ENCODE measurements at regions not wholly inside any gene's neighbourhood (a gene's known extent, or its start where the extent isn't known, plus 50 kb on each side); places are given as distances from the start of the nearest gene placed in this dataset.

GRCh38 chr3:193989186-193989585 is 146.8 kb upstream of the HES1 start:
- DNase-seq (ENCODE audit: low spot score) = no peak

GRCh38 chr3:193991666-193992424 is 144.1 kb upstream of the HES1 start:
- DNase-seq (ENCODE audit: low spot score) = no peak

DNA sequence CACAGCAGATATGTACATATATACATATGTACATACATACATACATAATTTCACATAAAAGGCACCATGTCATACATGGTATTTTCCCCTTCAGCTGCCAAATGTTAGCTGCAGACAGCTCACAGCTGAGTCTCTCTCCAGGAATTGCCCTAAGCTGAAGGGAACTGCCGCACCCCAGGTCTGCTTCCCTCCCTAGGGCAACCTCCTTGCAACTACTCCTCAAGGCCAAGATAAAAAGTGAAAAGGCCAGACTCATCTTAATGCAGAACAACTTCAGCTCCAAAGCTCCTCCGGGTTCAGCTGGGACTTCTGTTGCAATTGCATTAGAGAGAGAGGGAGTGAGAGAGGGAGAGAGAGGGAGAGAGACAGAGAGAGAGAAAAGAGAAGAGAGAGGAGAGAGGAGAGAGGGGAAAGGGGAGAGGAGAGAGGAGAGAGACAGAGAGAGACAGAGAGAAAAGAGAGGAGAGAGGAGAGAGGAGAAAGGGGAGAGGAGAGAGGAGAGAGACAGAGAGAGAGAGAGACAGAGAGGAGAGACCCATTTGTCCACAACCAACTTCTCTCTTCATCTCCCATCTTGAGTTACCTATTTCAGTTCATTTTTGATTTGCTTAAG is 143.4 kb upstream of the HES1 start:
- DNase-seq (ENCODE audit: low spot score) = no peak

GRCh38 chr3:193996221-193996620 is 139.7 kb upstream of the HES1 start:
- no peak for DNase-seq (ENCODE audit: low spot score)

- no peak for DNase-seq (ENCODE audit: low spot score)
These were observed 139.3 kb upstream of the HES1 start for GRCh38 chr3:193996641-193997089.

GRCh38 chr3:193997228-193998122 is 138.5 kb upstream of the HES1 start:
- no peak for DNase-seq (ENCODE audit: low spot score)

- no peak for DNase-seq (ENCODE audit: low spot score)
These were observed 137.9 kb upstream of the HES1 start for GRCh38 chr3:193998123-193998448.

- no peak for DNase-seq (ENCODE audit: low spot score)
These were observed 137.2 kb upstream of the HES1 start for GRCh38 chr3:193998628-193999195.

GRCh38 chr3:194000100-194000499 is 135.8 kb upstream of the HES1 start:
- DNase-seq (ENCODE audit: low spot score) = no peak

GRCh38 chr3:194000712-194001111 is 135.2 kb upstream of the HES1 start:
- DNase-seq (ENCODE audit: low spot score) = no peak

- DNase-seq (ENCODE audit: low spot score) = no peak
These were observed 134.1 kb upstream of the HES1 start for GRCh38 chr3:194001728-194002459.

DNA sequence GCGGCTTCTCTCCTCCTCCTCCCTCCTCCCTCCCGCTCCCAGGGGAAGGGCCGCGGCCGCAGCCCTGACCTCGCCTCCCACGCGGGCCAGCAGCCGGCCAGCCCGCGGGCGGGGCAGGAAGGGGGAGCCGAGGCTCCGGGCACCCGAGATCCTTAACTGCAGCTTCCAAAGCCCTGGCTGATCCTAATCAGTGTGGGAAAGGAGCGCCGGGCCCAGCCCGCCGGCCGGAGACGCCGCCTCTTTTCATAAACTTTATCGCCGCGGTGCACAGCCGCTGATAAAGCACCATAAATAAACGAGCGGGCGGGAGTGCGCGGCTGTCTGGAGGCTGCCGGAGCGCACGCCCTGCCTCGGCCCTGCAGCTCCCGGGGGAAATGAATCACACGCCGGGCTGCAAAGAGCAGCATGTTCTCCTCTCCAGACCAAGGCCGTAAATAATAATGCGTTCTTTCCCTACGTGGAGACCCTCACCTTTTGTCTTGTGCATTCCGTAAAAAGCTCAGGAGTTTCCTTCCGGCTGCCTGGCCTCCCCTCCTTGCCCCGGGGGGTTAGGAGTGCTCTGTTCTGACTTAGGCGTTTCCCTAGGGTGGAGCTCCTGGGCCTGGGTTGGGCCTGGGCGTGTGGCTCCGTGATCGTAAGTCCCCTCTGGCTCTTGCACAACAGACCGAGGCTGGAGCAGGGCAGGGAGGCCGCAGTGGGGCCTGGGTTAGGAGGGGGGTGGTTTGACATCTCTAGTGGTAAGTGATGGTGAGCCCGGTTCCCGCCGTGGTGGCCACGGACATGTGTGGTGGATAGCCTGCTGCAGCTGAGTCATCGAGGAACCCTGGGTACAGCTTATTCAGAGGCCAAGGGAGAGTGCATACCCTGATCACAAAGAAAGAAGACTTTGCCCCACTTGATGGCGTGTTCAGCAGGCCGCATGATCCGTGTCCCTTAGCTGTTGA is 132.6 kb upstream of the HES1 start:
- DNase-seq (ENCODE audit: low spot score) = peak; percentile 51

- no peak for DNase-seq (ENCODE audit: low spot score)
These were observed 129.9 kb upstream of the HES1 start for GRCh38 chr3:194005930-194006501.

DNA sequence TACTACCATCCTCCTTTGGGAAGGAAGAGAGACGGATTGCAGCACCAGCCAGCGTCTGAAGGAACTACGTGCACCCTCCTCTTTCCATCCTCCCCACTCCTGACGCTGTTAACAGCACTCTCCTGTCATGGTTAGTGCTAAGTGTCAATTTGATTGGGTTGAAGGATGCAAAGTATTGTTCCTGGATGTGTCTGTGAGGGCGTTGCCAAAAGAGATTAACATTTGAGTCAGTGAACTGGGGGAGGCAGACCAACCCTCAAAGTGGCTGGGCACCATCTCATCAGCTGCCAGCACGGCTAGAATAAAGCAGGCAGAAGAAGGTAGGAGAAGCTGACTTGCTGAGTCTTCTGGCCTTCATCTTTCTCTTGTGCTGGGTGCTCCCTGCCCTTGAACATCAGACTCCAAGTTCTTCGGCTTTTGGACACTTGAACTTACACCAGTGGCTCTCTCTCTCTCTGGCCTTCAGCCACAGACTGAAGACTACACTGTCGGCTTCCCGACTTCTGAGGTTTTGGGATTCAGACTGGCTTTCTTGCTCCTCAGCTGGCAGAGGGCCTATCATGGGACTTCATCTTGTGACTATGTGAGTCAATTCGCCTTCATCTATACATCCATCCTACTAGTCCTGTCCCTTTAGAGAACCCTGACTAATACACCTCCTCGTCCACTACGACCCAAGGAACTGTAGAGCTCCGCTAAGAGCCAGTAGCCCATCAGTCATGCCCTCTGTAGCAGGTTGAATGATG is 128.2 kb upstream of the HES1 start:
- DNase-seq (ENCODE audit: low spot score) = no peak

- no peak for DNase-seq (ENCODE audit: low spot score)
These were observed 126.9 kb upstream of the HES1 start for GRCh38 chr3:194009019-194009418.

DNA sequence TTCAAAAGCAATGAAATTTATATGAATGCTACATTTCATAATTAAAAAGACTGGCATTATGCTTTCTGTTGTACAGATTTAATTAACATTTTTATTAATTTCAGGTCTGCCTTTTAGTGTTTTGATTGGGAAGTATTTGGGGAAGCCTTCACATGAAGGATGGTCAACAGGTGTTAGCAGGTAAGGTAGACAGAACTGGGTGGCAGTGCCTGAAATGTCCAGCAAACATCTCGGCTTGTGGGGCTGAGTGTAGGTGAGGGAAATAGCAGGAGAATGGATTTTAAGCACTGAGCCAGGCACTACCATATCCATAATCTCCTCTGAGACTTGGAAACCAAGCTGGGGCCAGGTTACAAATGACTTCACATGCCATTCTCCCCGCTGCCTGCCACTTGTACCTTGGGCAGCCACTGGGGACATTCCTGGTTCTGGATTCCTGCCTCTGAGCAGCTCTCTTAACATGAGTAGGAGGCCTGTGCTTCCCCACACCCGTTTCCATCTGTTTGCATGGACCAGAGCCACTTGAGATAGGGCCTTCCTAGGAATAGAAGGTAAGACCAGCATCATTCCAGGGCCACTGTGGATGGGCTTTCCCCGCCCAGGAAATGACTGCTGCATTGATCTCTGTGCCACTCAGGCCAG is 125.9 kb upstream of the HES1 start:
- no peak for DNase-seq (ENCODE audit: low spot score)

DNA sequence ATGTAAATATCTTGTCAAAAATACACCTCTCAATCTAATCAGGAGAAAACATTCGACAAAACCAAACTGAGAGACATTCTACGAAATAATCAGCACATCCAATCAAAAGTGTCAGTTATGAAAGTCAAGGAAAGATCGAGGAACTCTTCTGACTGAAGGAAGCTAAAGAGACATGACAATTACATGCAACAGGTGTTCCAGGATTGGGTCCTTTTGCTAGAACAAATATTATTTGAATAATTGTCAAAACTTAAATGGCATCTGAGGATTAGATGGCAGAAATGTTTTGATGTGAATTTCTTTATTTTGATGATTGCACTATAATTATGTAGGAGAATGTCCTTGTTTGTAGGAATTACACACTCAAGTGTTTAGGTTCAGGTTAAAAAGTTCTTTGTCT is 124.1 kb upstream of the HES1 start:
- DNase-seq (ENCODE audit: low spot score) = no peak

- DNase-seq (ENCODE audit: low spot score) = no peak
These were observed 122.0 kb upstream of the HES1 start for GRCh38 chr3:194013928-194014327.

- no peak for DNase-seq (ENCODE audit: low spot score)
These were observed 121.2 kb upstream of the HES1 start for GRCh38 chr3:194014756-194015155.

Data from RKO (cell line).